ENCODE measurements at regions not wholly inside any gene's neighbourhood (a gene's known extent, or its start where the extent isn't known, plus 50 kb on each side); places are given as distances from the start of the nearest gene placed in this dataset.

DNA sequence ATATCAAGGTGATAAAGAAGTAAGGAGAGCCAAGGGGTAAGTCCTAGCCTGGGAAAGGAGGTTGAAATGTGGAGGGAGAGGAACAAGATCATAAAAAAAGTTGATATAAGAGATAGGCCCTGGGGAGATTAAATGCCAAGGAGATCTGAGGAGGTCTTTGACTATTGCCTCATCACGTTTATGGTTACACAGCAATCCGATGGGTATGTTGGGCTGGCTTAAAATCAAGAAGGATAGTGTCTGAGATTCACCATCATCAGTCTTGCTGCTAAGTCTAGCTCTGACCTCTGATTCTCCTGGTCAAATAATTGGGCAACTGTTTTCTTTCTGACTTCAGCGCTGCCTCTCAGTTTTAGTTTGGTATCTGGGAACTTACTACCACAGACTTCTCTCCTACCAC, 416.3 kb downstream of the GPATCH2 start:
- ATAC-seq (no peak), DNase-seq (ENCODE audit: low spot score) (no peak)

DNA sequence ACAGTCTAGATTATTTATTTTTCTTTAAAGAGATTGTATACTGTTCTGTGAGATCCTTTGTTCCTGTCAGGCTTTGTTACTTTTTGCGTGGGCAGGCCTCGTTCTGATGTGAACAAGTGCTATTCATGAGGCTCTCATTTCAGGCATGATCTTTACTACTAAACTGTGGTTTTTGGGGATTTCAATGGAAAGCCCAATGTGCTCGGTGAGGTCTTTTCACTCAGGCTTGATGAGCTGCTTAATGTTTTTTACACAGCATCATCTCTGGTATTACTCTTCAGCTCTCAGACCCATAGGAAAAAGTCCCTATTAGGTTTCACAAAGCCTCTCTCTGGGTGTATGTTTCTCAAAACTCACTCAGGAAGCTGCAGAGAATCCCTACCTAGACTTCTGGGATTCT, 419.4 kb downstream of the GPATCH2 start:
- DNase-seq (ENCODE audit: low spot score): no peak

DNA sequence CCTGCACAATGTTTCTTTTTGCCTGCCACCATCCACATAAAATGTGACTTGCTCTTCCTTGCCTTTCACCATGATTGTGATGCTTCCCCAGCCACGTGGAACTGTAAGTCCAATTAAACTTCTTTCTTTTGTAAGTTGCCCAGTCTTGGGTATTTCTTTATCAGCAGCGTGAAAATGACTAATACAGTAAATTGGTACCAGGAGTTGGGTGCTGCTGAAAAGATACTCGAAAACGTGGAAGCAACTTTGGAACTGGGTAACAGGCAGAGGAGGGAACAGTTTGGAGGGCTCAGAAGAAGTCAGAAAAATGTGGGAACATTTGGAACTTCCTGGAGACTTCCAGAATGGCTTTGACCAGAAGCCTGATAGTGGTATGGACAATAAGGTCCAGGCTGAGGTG, 425.3 kb downstream of the GPATCH2 start:
- no peak for ATAC-seq

More for the DNA sequence above, 419.4 kb downstream of the GPATCH2 start:
- ATAC-seq: no peak

DNA sequence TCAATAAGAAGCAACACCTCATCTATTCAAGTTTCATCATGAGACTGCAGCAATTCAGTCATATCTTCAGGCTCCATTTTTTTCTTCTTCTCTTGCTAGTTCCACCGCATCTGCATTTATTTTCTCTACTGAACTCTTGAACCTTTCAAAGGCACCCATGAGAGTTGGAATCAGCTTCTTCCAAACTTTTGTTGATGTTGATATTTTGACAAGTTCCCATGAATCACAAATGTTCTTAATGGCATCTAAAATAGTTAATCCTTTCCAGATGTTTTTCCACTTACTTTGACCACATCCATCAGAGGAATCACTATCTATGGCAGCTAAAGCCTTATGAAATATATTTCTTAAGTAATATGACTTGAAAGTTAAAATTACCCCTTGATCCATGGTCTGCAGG, 434.3 kb downstream of the GPATCH2 start:
- ATAC-seq (no peak), DNase-seq (ENCODE audit: low spot score) (no peak)

More for the DNA sequence above, 425.3 kb downstream of the GPATCH2 start:
- DNase-seq (ENCODE audit: low spot score): no peak

DNA sequence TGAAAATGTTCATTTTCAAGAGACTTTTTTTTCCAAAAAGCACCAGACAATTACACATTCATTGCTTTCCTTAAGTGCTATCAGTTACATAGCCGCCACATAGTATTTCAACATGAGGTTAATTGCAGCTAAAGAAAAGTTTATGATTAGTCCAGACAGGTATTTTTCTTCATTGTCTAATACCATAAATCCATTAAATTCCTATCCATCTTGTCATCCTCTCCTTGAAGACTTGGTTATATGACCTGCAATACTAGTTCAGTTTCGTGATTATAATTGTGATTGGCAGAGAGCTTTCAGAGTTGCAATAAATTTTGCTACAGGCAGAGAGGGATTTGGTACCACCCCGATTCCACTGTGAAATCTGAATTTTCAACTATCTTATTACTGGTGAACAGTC, 437.7 kb downstream of the GPATCH2 start:
- no peak for ATAC-seq
- no peak for DNase-seq (ENCODE audit: low spot score)

DNA sequence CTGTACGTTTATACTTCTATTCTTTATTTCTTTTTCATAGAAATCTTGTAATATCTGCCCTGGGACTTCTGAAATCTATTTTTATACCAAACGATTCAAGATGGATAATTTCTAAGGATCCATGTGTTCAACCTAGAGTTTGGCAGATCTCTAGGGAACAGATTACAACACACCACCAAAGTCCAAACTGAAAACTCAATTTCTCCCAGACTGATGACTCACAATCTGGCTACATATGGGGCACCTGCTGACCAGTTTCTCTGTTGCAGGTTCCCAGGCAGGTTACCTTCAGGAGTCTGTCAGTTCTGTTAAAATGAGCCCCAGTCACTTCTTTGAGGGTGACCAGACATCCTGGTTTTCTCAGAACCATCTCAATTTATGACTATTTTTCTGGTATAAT, 439.4 kb downstream of the GPATCH2 start:
- ATAC-seq (peak; percentile 78), DNase-seq (ENCODE audit: low spot score) (peak; percentile 48)

DNA sequence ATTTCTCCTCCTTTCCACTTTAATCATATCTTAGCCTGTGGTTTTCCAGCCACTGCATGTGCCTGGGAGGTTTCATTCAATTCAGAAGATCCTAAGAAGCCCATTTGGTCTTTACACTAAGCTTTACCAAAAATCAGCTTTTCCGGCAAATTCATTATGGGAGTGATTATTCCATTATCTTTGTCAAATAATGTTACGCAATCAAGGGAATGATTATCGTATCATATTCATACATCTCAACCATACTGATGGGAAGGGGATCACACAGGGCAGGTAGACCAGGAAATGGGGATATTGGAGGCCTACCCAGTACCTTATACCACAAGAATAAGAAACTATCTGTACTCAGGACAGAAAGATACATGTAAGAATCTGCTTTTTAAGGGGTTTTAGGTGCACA, 440.5 kb downstream of the GPATCH2 start:
- DNase-seq (ENCODE audit: low spot score) (no peak), ATAC-seq (no peak)

DNA sequence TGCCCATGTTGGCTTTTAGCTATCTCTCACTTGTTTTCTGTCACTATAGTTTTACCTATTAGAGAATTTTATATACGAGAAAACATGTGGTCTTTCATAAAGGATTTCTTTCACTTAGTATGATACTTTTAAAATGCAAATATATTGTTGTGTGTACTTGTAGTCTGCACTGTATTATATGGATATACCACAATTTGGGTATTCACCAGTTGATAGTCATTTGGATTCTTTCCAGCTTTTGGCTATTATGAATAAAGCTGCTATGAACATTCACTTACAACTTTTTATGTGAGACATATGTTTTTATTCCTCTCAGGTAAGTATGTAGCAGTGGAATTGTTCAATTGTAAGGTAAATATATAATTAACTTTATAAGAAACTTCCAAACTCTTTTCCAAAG, 441.5 kb downstream of the GPATCH2 start:
- ATAC-seq: no peak
- DNase-seq (ENCODE audit: low spot score): no peak

DNA sequence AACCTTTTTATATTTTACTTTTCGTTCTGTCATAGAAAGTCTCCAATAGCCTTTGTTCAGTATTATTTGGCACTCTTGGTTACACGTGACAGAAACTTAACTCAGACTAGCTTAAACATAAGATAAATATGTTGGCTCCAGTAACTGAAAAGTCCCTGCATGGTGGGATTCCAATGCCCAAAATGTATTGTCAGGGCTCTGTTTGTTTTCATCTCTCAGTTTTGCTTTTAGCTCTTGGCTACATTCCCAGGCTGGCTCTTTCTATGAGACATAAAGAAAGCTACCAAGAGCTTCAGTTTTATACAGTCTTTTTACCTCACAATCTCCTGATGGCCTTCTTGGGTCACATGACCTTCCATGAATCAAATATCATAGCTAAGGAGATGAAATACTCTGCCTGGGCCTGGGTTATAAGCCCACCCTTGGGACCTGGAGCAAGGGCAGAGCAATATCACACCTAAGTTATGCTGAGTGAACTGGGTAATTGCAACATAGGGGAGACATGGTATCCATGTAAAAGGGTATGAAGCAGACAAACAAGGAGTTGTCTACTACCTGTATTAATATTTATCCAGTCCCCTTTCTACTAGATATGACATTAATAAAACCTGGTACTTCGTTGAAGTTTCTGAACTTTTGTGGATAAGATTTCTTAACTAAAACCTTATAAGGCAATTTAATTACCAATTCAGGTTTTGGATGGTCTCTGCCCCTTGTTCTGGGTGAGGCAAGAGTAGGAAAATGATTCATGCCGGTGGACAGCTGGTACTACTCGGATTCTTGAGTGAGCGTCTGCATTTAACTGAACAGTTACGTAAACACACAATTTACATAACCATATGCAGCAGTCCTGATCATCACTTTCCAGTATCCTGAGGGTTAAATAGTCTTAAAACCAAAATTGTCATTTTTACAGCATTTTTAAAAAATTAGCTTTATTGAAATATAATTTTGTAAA, 442.3 kb downstream of the GPATCH2 start:
- no peak for ATAC-seq
- DNase-seq (ENCODE audit: low spot score): no peak

DNA sequence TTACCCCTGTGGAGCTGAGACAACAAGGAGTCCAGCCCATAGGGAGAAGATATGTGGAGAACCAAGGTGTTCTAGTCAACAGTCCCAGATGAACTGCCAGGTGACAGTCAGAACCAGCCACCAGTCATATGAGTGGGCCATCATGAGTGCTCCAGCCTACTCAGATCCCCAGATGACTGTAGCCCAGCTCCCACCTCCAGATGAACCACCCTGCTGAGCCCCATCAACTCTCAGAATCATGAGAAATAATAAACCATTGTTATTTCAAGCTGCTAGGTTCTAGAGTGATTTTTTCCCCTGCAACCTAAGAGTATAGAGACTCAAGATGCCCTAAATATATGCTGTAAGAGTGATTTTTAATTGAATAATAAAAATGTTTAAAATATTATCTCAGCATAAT, 444.2 kb downstream of the GPATCH2 start:
- DNase-seq (ENCODE audit: low spot score): no peak
- ATAC-seq: no peak

DNA sequence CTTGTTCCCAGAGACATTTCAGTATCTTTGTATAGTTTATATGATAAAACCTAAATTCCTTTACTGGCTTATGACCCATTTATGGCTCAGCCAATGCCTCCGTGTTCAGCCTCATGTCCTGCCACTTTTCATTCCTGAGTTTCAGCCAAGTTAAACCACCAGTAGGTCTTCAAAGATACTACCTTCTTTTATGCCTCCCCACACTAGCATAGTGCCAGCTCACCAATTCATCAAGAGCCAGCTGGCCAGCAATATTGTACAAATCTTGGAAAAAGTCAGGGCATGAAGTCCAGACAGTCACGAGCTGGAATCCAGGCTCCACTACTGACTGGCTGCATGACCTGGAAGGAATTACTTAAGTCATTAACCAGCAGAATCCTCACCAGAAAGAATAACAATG, 446.0 kb downstream of the GPATCH2 start:
- no peak for ATAC-seq
- DNase-seq (ENCODE audit: low spot score): no peak

DNA sequence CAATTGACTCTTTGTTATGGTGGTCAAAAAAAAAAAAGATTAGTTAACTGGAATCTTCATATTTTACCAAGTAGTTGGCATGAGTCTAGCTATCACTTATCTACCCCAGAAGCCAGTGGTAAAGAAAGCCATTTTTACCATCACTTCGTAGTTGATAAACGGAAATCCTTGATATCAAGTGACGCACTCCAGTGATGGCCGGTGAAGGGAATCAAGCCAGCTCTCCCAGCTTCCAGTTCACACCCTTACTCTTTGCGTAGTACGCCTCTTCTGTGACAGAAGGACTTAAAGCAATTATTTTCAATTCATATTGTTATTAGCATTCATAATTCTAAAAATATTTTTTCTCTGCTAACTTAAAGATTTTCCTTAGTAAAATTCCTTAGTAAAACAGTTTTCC, 447.9 kb downstream of the GPATCH2 start:
- ATAC-seq (no peak), DNase-seq (ENCODE audit: low spot score) (no peak)

DNA sequence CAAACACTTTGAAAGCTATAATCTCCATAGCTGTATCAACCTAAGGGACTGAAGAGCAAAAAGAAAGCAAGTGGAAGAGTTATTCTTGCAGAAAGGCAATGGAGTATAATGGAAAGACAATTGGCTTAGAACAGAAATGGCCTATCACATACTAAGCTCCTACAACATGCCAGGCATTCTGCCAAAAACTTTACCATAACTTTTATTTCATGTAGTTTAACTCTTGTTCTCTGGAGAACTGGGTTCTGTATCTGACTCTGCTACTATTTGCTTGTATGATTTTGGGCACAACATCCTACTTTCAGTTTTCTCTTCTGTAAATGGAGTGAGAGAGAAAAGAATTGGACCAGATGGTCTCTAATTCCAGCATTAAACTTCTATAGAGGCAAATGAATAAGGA, 449.1 kb downstream of the GPATCH2 start:
- no peak for ATAC-seq
- no peak for DNase-seq (ENCODE audit: low spot score)

DNA sequence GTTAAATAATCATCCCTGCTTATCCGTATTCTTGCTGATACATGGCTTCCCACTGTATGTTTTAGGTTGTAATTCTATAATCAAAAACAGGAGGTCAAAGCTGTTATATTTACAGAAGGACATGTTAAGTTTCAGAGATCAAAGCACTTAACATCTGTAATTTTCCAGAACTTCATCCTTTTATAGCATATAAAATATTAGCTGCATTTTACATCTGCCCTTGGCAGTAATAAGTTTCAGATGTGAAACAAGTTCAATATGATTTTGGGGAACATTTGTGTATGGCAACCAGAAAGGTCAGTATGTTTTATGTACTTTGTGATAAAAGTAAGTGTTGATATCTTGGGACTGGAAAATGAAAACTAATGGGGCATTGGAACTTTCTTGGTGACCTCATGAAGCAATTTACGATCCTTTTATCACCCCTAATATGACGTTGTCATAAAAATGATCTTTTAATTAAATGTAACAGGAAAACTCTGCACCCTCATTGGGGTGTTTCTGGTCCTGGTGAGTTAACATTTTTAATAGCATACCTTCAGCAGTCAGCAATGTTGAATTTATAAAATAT, 449.6 kb downstream of the GPATCH2 start:
- ATAC-seq (no peak), DNase-seq (ENCODE audit: low spot score) (no peak)

DNA sequence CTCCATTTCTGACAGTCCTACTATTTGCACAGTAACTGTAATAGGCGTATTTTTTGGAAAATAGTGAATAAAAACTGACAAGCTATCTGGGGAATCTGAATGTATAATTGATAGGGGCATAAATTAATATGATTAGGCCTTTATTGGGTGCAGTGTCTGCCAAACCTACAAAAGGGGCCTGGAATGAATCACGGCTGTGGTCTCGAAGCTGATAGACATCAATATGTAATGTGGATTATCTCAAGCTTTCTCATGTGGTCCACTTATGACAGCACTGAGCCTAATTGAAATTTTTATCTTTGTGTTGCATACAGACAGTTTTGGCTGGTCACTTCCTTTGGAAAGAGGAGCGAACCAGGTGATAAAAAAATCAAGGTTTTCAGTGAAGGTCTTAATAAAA, 450.4 kb downstream of the GPATCH2 start:
- ATAC-seq: no peak
- no peak for DNase-seq (ENCODE audit: low spot score)

DNA sequence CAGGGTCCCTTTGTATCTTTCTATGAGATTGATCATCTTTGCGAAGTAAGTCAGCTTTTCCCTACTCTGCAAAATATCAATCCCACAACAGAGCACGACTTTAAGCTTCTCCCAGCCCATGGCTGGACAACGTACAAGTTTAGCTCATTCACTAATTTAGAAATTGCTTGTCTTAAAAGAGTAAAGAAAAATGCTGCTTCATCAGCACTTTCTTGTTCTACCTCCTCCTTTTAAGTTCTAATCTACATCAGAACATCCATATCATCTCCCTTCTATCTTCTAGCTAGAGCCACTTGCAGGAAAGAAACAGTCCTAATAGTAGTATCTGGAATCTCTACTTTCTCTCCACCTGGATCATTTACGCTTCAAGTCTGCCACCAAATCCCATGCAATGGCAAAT, 441.2 kb upstream of the ESRRG start:
- no peak for ATAC-seq
- no peak for DNase-seq (ENCODE audit: low spot score)

DNA sequence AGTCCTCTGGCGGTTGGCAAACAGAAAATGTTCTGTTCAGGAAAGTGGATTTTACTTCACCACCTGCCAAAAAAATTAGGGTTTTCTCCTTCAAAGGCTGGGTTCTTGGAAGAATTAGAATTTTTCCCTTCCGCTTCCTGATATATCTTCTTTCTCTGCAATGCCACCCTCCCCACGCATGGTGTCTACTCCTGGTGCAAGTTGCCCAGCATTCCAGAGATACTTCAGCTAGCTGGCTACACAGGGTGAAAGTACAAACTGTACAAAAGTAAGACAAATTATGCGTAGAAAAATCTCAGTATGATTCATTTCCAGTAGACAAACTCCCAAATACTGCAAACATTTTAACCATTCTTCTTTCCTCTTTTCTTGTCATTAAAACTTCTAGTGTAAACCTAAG, 430.1 kb upstream of the ESRRG start:
- DNase-seq (ENCODE audit: low spot score): no peak
- no peak for ATAC-seq

DNA sequence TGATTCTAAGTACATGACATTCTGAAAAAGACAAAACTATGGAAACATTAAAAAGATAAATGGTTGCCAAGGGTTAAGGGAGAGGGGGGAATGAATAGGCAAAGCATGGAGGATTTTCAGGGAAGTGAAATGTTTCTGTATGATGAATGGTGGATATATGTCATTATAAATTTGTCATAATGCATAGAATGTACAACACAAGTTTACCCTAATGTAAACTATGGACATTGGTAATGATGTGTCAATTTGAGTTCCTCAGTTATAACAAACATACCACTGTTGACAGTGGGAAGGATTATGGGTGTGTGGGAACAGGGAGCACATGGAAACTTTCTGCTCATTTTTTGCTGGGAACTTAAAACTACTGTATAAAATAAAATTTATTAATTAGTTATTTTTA, 427.1 kb upstream of the ESRRG start:
- DNase-seq (ENCODE audit: low spot score): no peak
- ATAC-seq: no peak

DNA sequence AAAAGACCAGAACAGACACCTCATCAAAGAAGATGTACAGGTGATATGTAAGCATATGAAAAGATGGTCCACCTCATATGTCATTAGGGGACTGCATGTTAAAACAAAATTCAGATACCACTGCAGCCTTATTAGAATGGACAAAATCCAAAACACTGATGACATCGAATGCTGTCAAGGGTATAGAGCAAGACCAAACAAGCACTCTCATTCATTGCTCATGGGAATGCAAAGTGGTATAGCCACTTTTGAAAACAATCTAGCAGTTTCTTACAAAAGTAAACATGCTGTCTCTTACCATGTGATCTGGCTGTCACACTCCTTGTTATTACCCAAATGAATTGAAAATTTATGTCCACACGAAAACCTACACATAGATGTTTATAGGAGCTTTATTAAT, 426.6 kb upstream of the ESRRG start:
- DNase-seq (ENCODE audit: low spot score) (no peak), ATAC-seq (no peak)

DNA sequence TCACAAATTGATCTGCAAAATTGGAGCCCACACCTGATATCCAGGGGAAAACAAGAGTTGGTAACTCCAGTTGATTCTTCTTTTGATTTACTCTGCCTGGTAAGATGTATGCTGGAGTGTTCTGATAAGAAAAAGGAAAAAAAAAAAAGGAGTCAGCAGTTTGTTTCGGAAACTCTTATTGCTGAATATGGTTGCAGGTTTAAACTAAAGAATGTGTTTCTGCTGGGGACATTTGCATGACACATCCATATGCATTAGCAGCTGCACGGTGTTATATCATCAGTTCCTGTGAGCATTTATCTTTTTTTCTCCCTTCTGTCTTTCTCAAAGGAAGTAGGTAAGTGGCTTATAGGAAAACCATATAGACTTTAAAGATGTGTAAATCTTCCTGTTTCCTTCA, 418.5 kb upstream of the ESRRG start:
- ATAC-seq: no peak
- no peak for DNase-seq (ENCODE audit: low spot score)

DNA sequence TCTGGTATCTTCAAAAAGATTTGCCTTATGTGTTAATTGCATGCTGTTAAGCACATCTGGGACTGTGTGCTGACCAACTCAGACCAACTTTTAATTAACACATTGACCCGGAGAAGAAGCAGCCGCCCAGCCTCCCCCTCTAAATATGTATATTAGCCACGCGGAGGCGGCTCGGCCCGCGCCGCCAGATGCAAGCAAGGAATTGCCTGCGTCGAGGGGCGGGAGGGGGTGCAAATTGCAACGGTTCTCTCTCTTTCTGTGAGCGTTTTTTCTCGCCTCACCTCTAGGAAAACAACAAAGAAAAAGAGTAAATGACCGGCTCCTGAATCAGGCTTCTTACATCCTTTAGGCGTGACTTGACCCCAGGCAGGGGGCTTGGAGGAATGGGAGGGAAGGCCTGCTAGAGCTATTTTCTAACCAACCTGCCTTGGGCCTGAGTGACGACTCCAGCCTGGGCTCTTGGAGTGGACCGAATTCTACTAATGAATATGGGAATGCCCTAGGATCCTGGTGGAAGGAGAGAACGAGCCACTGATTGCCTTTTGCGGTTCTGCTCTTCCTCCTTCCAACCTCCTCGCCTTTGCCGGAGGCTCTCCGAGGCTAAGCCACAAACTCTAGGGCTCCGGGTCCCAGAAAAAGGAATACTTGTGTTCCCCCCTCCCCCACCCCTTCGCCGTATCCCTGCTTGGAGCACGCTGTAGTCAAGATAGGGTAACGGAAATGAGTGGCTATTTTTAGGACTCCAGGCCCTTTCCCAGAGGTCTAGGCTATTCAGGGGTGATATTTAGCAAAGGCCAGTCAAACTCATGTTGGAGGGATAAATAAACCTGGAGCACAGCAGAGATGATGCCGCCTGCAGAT, 417.0 kb upstream of the ESRRG start:
- ATAC-seq (peak; percentile 29), DNase-seq (ENCODE audit: low spot score) (no peak)

DNA sequence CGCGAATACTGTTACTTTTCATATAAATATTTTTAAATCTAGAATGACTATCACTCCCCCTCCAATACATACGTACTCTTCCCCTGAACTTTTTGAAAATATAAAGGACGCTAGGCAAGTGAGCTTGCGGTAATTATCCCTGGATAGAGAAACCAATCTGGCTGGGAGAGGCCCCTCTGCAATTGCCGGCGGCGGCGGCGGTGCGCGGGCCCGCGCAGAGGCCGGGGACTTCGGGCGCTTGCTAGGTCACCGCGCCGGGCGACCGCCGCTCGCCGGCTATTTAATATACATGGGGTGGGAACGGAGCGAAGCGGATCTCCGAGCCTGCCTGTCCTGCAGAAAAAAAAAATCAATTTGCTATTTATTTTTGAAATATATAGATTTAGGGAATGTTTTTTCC, 416.3 kb upstream of the ESRRG start:
- DNase-seq (ENCODE audit: low spot score): no peak
- no peak for ATAC-seq
